K562 (cell line): ENCODE measurements at regions not wholly inside any gene's neighbourhood (a gene's known extent, or its start where the extent isn't known, plus 50 kb on each side); places are given as distances from the start of the nearest gene placed in this dataset.

Experiments
- DACH1 ChIP-seq: fragments of 450-650 bp; IDR thresholded peaks from 2 replicates; pipeline ENCODE4 v1.6.1; 2018; ENCODE audit not compliant: partially characterized antibody
- PHF21A ChIP-seq: fragments of 450-650 bp; IDR thresholded peaks from 2 replicates; pipeline ENCODE4 v1.6.1; 2017; ENCODE audit warnings: low read depth, borderline replicate concordance
- PYGO2 ChIP-seq: fragments of 450-650 bp; IDR thresholded peaks from 2 replicates; pipeline ENCODE4 v1.6.1; 2016; ENCODE audit warnings: mild to moderate bottlenecking, missing genetic modification characterization, moderate library complexity, missing compliant biosample characterization
- RUNX1 ChIP-seq: sonication (generic); IDR thresholded peaks from 2 replicates; pipeline ENCODE4 v1.6.1; 2016; ENCODE audit warnings: antibody characterized with exemption, low read depth
- TFAP4 ChIP-seq: sonication (generic); formaldehyde crosslinking; IDR thresholded peaks from 2 replicates; pipeline ENCODE4 v1.8.0; 2022; ENCODE audit warnings: missing genetic modification reagents, mild to moderate bottlenecking, moderate library complexity, borderline replicate concordance
- ZNF274 ChIP-seq: IDR thresholded peaks from 2 replicates; pipeline ENCODE4 v1.6.1; 2011; ENCODE audit warnings: low read depth, mild to moderate bottlenecking, low read length, moderate library complexity, borderline replicate concordance
- ZNF639 ChIP-seq, 2 experiments: fragments of 200-800 bp in 1 of 2; sonication (Bioruptor generic) in 1 of 2; sonication (generic) in 1 of 2; formaldehyde crosslinking in 1 of 2; IDR thresholded peaks in 1 of 2; conservative IDR thresholded peaks in 1 of 2; 2 replicates each; pipeline versions ENCODE4 v1.5.0 to v1.6.1; 2016 to 2020; ENCODE audit warnings: missing compliant biosample characterization in 1 of 2, missing genetic modification characterization in 1 of 2, missing genetic modification reagents in 1 of 2
- ZNF780A ChIP-seq: fragments of 250-450 bp; sonication (Bioruptor Pico); IDR thresholded peaks from 2 replicates; pipeline ENCODE4 v1.5.0; 2021; ENCODE audit warnings: mild to moderate bottlenecking

- no peak for TF ChIP-seq PYGO2 (tag)
- no peak for TF ChIP-seq ZNF274
- TF ChIP-seq DACH1, result no peak
- no peak for TF ChIP-seq PHF21A
- no peak for TF ChIP-seq RUNX1
- no peak for TF ChIP-seq TFAP4 (CRISPR knock-in tag)
- TF ChIP-seq ZNF780A (CRISPR knock-in tag), result no peak
- no peak for TF ChIP-seq ZNF639 (CRISPR knock-in tag; conservative IDR thresholded peaks at IDR 0.05 in 1 of 2, IDR thresholded peaks at IDR 0.05 in 1 of 2)
Measured at GRCh38 chr12:126337556-126338441, 1272.6 kb downstream of the AACS start (continued).
